Loucy (cell line): ENCODE measurements at regions not wholly inside any gene's neighbourhood (a gene's known extent, or its start where the extent isn't known, plus 50 kb on each side); places are given as distances from the start of the nearest gene placed in this dataset.

Source experiments
- EZH2phosphoT487 ChIP-seq: fragments of 200-600 bp; IDR thresholded peaks from 2 replicates; pipeline ENCODE4 v1.6.1; 2018; ENCODE audit warnings: antibody characterized with exemption, mild to moderate bottlenecking, moderate library complexity, borderline replicate concordance
- TF ChIP-seq, protein P1 (sequence below): fragments of 200-600 bp; sonication (generic); conservative IDR thresholded peaks from 2 replicates; pipeline ENCODE4 v1.5.1; 2014; ENCODE audit warnings: mild to moderate bottlenecking, antibody characterized with exemption, low read length

DNA sequence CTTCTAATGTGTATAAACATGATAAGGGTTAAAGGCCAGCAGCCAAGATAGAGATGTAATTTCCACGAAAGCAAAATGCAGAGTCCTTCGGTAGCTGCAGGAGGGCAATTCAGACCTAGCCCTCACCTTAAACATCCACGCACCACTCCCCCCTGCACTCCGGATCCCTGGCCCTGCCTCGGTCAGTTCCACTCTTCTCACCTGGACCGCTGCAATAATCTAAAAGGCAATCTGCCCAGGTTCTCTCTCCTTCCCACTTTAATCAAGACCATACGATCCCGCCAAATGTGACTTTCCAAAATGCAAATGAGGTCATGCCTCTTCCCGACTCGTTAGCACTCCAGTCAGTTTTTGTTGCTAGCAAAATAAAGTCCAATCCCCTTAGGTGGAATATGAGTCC lies 485.2 kb downstream of the EIPR1 start:
- TF ChIP-seq, protein P1, sequence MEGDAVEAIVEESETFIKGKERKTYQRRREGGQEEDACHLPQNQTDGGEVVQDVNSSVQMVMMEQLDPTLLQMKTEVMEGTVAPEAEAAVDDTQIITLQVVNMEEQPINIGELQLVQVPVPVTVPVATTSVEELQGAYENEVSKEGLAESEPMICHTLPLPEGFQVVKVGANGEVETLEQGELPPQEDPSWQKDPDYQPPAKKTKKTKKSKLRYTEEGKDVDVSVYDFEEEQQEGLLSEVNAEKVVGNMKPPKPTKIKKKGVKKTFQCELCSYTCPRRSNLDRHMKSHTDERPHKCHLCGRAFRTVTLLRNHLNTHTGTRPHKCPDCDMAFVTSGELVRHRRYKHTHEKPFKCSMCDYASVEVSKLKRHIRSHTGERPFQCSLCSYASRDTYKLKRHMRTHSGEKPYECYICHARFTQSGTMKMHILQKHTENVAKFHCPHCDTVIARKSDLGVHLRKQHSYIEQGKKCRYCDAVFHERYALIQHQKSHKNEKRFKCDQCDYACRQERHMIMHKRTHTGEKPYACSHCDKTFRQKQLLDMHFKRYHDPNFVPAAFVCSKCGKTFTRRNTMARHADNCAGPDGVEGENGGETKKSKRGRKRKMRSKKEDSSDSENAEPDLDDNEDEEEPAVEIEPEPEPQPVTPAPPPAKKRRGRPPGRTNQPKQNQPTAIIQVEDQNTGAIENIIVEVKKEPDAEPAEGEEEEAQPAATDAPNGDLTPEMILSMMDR = no peak
- TF ChIP-seq EZH2phosphoT487 = no peak
